B cell (primary cell): ENCODE measurements at regions not wholly inside any gene's neighbourhood (a gene's known extent, or its start where the extent isn't known, plus 50 kb on each side); places are given as distances from the start of the nearest gene placed in this dataset.

ENCODE experiments used
- CTCF ChIP-seq: fragments of 200-600 bp; IDR thresholded peaks from one replicate; pipeline ENCODE4 v1.8.0; 2022; ENCODE audit warnings: antibody characterized with exemption, mild to moderate bottlenecking
- EZH2 ChIP-seq: IDR thresholded peaks from 2 replicates; pipeline ENCODE4 v1.6.1; 2012; ENCODE audit warnings: borderline replicate concordance, low read depth, mild to moderate bottlenecking, moderate library complexity, low read length; ENCODE audit not compliant: insufficient read depth, poor library complexity, severe bottlenecking

DNA sequence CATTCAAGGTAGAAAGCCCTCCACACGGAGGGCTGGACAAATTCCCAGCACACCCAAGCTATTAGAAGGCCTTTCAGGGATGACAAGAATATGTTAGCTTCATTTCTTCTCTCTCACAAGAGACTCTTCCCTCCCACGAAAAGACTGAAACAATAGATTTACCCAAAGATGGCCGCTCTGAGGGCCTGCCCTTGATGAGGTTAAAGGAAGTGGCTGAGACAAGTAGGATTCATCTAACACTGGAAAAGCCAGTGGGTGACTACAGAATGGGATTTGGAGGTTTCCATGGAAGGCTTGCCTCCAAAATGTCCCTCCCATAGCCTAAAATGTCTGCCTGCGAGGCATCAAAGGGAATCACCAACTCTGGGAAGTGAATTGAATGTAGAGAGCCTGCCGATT, 277.6 kb downstream of the CLIC5 start:
- TF ChIP-seq CTCF, result no peak
- no peak for TF ChIP-seq EZH2
